ENCODE measurements at regions not wholly inside any gene's neighbourhood (a gene's known extent, or its start where the extent isn't known, plus 50 kb on each side); places are given as distances from the start of the nearest gene placed in this dataset.

GRCh38 chr4:58191109-58191508 lies 1080.9 kb upstream of the IGFBP7 start:
- TF ChIP-seq CTCF (IDR thresholded peaks at IDR 0.05; ENCODE audit: low read depth, low read length, poor library complexity, severe bottlenecking), result no peak
- TF ChIP-seq EZH2phosphoT487 (IDR thresholded peaks at IDR 0.05; ENCODE audit: borderline replicate concordance, low read length), result no peak

Data from DOHH2 (cell line).